SH-SY5Y (cell line): ENCODE measurements at regions not wholly inside any gene's neighbourhood (a gene's known extent, or its start where the extent isn't known, plus 50 kb on each side); places are given as distances from the start of the nearest gene placed in this dataset.

ENCODE experiments used
- GATA2 ChIP-seq: IDR thresholded peaks from 2 replicates; pipeline ENCODE4 v1.6.1; 2011; ENCODE audit warnings: mild to moderate bottlenecking, low read depth, low read length
- GATA3 ChIP-seq: IDR thresholded peaks from 2 replicates; pipeline ENCODE4 v1.6.1; 2011; ENCODE audit warnings: low read depth, mild to moderate bottlenecking, low read length, moderate library complexity

DNA sequence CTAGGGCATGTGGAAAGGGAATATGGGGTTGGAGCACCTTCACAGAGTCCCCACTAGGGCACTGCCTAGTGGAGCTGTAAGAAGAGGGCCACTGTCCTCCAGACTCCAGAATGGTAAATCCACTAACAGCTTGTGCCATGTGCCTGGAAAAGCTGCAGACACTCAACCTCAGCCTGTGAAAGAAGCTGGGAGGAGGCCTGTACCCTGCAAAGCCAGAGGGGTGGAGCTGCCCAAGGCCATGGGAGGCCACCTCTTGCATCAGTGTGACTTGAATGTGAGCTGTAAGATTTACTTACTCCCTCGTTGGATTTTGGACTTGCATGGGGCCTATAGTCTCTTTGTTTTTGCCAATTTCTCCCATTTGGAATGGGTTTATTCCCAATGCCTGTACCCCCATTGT lies 705.2 kb upstream of the ROBO1 start:
- TF ChIP-seq GATA2 = no peak

GRCh38 chr3:80472459-80472858 lies 704.7 kb upstream of the ROBO1 start:
- no peak for TF ChIP-seq GATA2
- no peak for TF ChIP-seq GATA3

DNA sequence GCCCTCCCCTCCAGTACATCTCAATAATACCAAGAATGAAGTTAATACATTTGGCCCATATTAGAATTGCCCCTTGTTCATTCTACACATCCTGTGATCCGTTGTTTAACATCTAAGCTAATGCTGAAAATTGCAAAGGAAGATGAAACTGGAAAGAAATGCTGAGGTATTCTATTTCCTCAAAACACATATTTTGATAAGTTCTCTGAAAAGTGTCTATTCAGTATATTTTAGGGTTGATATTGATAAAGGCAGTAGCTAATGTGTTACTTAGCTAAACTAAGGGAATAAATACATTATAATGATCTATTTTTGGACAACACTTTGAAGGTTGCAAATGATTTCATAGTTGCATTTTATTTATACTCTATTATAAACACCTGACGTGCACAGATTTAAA lies 702.6 kb upstream of the ROBO1 start:
- TF ChIP-seq GATA2 = no peak
- no peak for TF ChIP-seq GATA3

DNA sequence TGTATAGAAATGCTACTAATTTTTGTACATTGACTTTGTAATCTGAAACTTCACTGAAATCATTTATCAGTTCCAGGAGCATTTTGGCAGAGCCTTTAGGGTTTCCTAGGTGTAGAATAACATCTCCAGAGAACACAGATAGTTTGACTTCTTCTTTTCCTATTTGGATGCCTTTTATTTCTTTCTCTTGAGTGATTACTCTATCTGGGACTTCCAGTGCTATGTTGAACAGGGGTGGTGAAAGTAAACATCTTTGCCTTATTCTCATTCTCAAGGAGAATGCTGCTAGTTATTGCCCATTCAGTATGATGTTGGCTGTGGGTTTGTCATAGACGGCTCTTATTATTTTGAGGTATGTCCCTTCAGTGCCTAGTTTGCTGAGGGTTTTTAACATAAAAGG lies 697.9 kb upstream of the ROBO1 start:
- TF ChIP-seq GATA2 (no peak), GATA3 (no peak)

DNA sequence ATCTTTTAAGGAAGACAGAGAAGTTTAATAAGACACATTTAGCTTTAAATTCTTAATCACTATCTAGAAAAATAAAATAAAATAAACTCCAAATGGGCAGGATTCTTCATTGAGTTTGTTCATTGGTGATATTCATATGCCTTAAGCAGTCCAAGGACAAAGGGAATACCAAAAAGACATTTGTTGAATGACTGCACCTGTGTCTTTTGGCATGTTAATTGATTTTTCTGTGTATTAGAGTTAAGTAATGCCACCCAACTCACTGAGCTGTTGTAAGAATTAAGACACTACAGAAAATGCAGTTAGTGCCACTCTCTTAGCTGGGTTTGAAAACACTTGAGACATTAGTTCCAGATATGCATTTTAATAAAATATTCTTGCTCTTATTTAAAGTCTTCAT lies 683.6 kb upstream of the ROBO1 start:
- no peak for TF ChIP-seq GATA2
- no peak for TF ChIP-seq GATA3

DNA sequence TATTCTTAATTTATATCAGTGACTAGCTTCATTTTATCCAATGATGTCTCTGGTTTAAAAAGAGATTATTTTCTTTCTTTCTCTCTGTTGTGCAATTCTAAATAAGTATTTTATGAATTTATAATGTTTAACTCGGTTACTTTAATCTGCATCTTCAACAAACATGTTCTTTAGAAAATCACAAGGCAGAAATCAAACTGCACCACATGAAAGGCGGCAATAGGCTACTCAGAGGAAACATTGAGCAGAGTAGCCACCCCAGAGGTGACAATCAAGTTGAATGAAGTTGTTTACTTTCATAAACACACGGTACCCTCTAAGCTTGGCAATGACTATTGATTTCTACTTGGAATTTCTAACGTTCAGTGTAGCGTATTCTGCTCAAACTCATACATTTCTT lies 677.8 kb upstream of the ROBO1 start:
- TF ChIP-seq GATA3 (no peak), GATA2 (no peak)

DNA sequence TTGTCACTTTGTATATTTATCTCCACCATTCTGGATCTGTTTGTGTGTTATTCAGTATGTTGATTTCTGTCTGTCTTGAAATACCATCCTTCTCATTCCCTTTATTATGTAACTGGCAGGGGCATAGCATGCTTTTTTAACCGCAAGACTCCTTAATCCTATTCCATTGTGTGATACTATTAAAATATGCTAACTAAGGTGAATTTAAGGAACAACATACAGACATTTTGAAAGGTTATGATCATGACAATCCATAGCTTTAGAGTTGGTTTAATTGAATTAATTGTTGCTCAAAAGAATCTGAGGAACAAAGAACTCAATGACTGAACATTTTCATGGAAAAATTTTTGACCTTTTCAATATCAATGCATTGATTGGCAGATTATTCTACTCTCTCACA lies 677.3 kb upstream of the ROBO1 start:
- TF ChIP-seq GATA2 (no peak), GATA3 (no peak)

DNA sequence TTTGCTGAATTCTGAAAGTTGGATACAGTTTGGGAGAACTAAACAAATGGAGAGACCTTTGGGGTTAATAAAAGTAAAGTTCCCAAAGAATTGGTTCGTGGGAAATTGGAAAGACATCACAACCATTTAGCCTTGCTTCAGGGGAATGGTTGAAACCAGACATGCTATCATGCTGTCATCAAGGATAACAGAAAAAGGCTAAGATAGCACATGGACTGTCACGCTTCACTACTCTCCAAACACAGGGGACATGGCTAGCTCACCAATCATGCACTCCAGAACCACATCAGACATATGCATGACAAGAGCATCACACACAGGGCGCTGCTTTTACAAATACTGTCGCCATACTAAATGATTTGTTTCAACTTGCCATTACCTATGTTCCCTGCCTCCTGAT lies 671.7 kb upstream of the ROBO1 start:
- TF ChIP-seq GATA2 = peak; percentile 61; the same call in 1 of the 2 replicates
- TF ChIP-seq GATA3 = peak; percentile 40; the same call in 1 of the 2 replicates

GRCh38 chr3:80434366-80434765 lies 666.6 kb upstream of the ROBO1 start:
- TF ChIP-seq GATA3 = no peak
- no peak for TF ChIP-seq GATA2

- no peak for TF ChIP-seq GATA2
- TF ChIP-seq GATA3 = no peak
These were observed 657.2 kb upstream of the ROBO1 start for GRCh38 chr3:80424951-80425350.

- TF ChIP-seq GATA3 (no peak), GATA2 (no peak)
These were observed 640.4 kb upstream of the ROBO1 start for GRCh38 chr3:80408030-80408721.

DNA sequence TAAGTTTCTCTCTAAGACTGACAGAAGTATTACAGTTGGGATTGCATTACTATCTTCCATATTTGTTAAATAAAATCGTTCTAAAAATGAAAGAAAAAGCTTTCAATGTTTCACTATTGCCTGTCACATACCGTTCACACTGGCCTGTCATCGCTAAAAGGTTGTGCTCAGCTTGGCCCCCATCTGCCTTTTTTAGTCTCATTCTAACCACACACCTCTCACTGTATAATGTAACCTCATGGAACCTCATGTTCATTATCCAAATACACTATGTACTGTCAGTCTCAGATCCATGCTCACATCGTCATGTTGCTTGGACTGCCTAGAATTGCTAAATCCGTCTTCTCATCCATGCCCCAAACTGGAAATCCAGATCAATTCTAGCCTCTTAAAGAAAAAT lies 637.8 kb upstream of the ROBO1 start:
- TF ChIP-seq GATA3 = no peak
- TF ChIP-seq GATA2 = no peak

DNA sequence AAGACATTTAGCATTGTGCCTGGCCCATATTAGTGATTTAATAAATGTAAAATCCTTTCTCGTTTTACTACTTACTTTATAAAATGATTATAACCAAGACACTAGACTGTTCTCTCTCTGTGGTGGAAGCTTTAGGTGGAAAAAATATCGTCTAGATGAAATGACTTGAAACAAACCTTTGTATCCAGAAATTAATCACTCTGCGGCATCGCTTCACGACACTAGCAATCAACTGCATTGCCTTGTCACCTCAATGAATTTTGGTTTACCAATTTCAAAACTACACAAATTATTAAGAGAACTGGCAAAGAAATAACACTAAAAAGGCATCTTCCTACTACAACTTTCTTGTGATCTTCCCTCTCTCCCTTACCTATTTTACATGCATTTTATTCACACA lies 627.2 kb upstream of the ROBO1 start:
- TF ChIP-seq GATA3 = no peak
- TF ChIP-seq GATA2 = no peak

DNA sequence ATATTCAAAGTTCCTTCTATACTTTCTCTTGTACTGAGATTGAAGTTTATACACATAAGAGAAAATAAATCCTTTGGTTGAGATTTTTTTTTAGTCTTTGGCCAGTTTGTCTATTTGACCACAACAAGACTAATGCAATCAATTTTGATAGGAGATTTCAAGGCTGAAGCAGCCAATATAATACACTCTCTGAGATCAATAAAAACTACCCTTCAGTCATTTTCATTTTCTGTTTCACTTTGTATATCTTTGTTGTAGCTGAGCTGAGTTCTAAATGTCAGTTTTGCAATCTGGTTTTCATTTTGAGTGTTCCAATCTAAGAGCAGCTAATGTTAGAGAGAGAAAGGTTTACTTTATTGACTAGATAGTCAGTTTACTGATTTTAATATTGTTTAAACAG lies 623.8 kb upstream of the ROBO1 start:
- no peak for TF ChIP-seq GATA2

GRCh38 chr3:80384811-80385210 lies 617.0 kb upstream of the ROBO1 start:
- TF ChIP-seq GATA3 (no peak), GATA2 (no peak)

GRCh38 chr3:80374423-80374822 lies 606.6 kb upstream of the ROBO1 start:
- TF ChIP-seq GATA3 (no peak), GATA2 (no peak)

DNA sequence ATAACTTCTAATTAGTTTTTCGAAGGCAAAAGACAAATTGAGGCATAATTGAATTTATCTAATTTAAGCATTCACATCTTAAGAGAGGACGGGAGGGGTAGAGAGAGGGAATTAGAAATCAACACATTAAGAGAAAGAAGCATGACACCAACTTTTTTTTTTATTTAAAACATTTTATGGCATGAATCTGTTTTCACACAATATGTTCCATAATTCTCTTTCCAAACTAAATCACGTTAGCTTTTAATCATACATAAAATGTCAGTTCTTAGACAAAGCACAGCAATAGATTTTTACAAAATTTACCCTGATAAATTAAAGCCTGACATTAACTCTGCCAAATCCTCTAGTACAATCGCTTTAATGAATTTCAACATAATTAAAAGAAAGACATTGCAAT lies 600.8 kb upstream of the ROBO1 start:
- TF ChIP-seq GATA3 (no peak), GATA2 (no peak)

DNA sequence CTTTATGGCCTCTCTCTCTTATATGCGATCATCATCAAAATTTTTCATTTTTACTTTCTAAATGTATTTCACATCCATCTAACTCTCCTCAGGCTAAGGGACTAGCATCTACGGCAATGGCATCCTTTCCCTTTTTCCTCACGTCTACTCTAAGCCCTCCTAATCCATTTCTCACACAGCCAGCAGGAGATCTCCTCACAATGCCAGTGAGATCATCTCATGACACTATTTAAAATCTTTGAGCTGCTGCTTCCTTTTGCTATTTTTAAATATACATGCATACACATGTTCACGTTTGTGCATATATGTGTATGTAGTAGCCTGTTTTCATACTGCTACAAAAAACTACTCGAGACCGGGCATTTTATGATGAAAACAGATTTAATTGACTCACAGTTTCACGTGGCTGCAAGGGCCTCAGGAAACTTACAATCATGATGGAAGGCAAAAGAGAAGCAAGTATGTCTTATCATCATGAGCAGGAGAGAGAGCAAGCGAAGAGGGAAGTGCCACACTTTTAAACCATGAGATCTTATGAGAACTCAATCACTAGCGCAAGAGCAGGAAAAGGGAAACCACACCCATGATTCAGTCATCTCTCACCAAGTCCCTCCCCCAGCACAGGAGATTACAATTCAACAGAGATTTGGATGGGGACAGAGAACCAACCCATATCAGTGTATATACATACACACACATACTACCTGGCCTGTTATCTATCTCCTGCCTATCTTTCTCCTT lies 599.2 kb upstream of the ROBO1 start:
- no peak for TF ChIP-seq GATA2
- TF ChIP-seq GATA3 = no peak
